PC-9 (cell line): ENCODE measurements at regions not wholly inside any gene's neighbourhood (a gene's known extent, or its start where the extent isn't known, plus 50 kb on each side); places are given as distances from the start of the nearest gene placed in this dataset.
A peak's percentile ranks its signal among the peaks of the same experiment; 100 is the strongest.

Experiments
- BruUV-seq: library from RNA; stranded (reverse); fragments of 400-500 nt; replicated peaks from 2 replicates; lab custom pipeline; 2021; lab: Mats Ljungman, UMichigan
- CTCF ChIA-PET: fragments of 300-600 bp; sonication (Branson Sonifier 250); formaldehyde crosslinking; loops from one replicate; lab custom pipeline; 2022; ENCODE audit warnings: antibody characterized with exemption; lab: Charles Lee
- POLR2A ChIA-PET: fragments of 300-600 bp; sonication (Branson Sonifier 250); formaldehyde crosslinking; loops from one replicate; lab custom pipeline; 2022; ENCODE audit warnings: antibody characterized with exemption; ENCODE audit not compliant: unreplicated experiment; lab: Charles Lee
- DNase-seq, 2 experiments: peaks; one replicate each; pipeline versions ENCODE4 v3.0.0 to v3.0.0-alpha.2; 2015 to 2022; ENCODE audit warnings: mixed read lengths in 1 of 2
- H2AFZ ChIP-seq: fragments of 200-600 bp; sonication (generic); 2 replicates; pipeline ENCODE4 v1.8.1; 2017; ENCODE audit warnings: antibody characterized with exemption
- H3F3A ChIP-seq: fragments of 200-600 bp; sonication (generic); 2 replicates; pipeline ENCODE4 v1.8.1; 2017; ENCODE audit warnings: antibody characterized with exemption, mild to moderate bottlenecking, low read depth; ENCODE audit not compliant: insufficient read depth
- H3K27ac ChIP-seq: fragments of 200-600 bp; sonication (generic); 2 replicates; pipeline ENCODE4 v1.6.1; 2016; ENCODE audit warnings: mixed run types
- H3K27me3 ChIP-seq: fragments of 200-600 bp; sonication (generic); 2 replicates; pipeline ENCODE4 v1.6.1; 2016; ENCODE audit warnings: low read depth, mixed run types; ENCODE audit not compliant: insufficient read depth
- H3K36me3 ChIP-seq: fragments of 200-600 bp; sonication (generic); 2 replicates; pipeline ENCODE4 v1.6.1; 2016; ENCODE audit warnings: low read depth, mixed run types
- H3K4me1 ChIP-seq: fragments of 200-600 bp; sonication (generic); replicated peaks from 2 replicates; pipeline ENCODE4 v1.6.1; 2016; ENCODE audit warnings: mixed run types; ENCODE audit not compliant: insufficient read depth
- H3K4me2 ChIP-seq: fragments of 200-600 bp; sonication (generic); 2 replicates; pipeline ENCODE4 v1.6.1; 2017; ENCODE audit warnings: mixed run types
- H3K4me3 ChIP-seq: fragments of 200-600 bp; sonication (generic); 2 replicates; pipeline ENCODE4 v1.6.1; 2016; ENCODE audit warnings: mixed run types
- H3K79me2 ChIP-seq: fragments of 200-600 bp; sonication (generic); 2 replicates; pipeline ENCODE4 v1.6.1; 2017; ENCODE audit warnings: low read depth, mixed run types
- H3K9me2 ChIP-seq: fragments of 200-600 bp; sonication (generic); 2 replicates; pipeline ENCODE4 v1.8.1; 2017; ENCODE audit warnings: mild to moderate bottlenecking; ENCODE audit not compliant: insufficient read depth
- H3K9me3 ChIP-seq: fragments of 200-600 bp; sonication (generic); 2 replicates; pipeline ENCODE4 v1.8.1; 2016; ENCODE audit warnings: low read depth; ENCODE audit not compliant: insufficient read depth
- H4K20me1 ChIP-seq: fragments of 200-600 bp; sonication (generic); 2 replicates; pipeline ENCODE4 v1.8.1; 2017; ENCODE audit not compliant: insufficient read depth
- EZH2 ChIP-seq: fragments of 200-600 bp; sonication (generic); IDR thresholded peaks from 2 replicates; pipeline ENCODE4 v1.8.0; 2017; ENCODE audit warnings: antibody characterized with exemption, low read depth
- intact Hi-C: fragments of 100-400 bp; cut with micrococcal nuclease; formaldehyde crosslinking; loops from one replicate; pipeline ENCODE4 v1.10.0; 2022; ENCODE audit not compliant: unreplicated experiment
- TF ChIP-seq, protein P1 (sequence below): fragments of 200-600 bp; sonication (generic); conservative IDR thresholded peaks from 2 replicates; pipeline ENCODE4 v1.6.1; 2017; ENCODE audit warnings: mixed run types, antibody characterized with exemption, mild to moderate bottlenecking, moderate library complexity

DNA sequence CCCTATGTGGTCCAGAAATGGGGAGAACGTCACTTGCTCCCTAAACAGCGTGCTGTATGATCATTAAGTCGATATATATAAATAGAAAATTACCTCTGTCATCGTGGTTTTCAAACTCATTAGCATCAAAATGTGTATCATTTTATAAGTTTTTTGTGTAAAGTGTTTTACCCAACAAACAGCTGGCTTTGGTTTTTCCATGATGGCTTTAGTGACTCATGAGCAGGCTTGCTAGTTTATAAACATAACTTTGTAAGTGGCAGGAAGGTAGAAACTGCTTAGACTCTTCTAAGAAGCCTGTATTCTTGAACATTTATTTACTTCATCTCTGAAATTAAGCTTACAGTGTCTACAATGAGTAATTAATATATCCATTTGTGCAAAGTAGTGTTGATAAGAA is 108.4 kb upstream of the DIPK2B start:
- no peaks in the 10 kb centered on the region for H3K9me2 ChIP-seq
- BruUV-seq: no TSS peak
- no peaks in the 10 kb centered on the region for H3K4me1 ChIP-seq
- H3K27ac ChIP-seq: no peak overlapping the region
- no peak overlapping the region for H3K4me3 ChIP-seq
- no peaks in the 10 kb centered on the region for H3K9me3 ChIP-seq
- H3K79me2 ChIP-seq: no peaks in the 10 kb centered on the region
- DNase-seq: no peak
- intact Hi-C loops: no loop called here
- H4K20me1 ChIP-seq: no peaks in the 10 kb centered on the region
- H3K4me2 ChIP-seq: no peak overlapping the region
- H3F3A ChIP-seq: no peaks in the 10 kb centered on the region
- TF ChIP-seq, protein P1, sequence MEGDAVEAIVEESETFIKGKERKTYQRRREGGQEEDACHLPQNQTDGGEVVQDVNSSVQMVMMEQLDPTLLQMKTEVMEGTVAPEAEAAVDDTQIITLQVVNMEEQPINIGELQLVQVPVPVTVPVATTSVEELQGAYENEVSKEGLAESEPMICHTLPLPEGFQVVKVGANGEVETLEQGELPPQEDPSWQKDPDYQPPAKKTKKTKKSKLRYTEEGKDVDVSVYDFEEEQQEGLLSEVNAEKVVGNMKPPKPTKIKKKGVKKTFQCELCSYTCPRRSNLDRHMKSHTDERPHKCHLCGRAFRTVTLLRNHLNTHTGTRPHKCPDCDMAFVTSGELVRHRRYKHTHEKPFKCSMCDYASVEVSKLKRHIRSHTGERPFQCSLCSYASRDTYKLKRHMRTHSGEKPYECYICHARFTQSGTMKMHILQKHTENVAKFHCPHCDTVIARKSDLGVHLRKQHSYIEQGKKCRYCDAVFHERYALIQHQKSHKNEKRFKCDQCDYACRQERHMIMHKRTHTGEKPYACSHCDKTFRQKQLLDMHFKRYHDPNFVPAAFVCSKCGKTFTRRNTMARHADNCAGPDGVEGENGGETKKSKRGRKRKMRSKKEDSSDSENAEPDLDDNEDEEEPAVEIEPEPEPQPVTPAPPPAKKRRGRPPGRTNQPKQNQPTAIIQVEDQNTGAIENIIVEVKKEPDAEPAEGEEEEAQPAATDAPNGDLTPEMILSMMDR: no peak
- TF ChIP-seq EZH2: no peak
- H2AFZ ChIP-seq: no peak overlapping the region
- H3K36me3 ChIP-seq: no peaks in the 10 kb centered on the region
- POLR2A ChIA-PET: no interaction called here
- CTCF ChIA-PET: no interaction called here
- no peaks in the 10 kb centered on the region for H3K27me3 ChIP-seq

DNA sequence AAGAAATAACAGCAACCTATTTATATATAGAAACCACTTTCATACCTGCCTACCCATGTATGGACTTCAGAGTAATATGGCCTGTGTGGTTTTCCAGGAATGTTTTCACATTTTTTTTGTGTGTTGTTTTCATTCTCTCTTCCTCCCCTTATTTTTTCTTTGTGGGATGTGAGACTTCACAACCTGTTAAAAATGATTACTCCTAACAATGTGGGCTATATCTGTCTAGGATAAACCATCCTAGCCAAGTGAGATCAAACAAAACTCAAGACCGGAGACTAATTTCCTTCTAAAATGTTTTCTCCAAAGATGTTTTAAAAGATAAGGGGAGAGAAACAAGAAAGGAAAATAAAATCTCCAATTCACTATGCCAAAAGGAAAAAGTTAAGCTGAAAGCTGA is 106.1 kb upstream of the DIPK2B start:
- BruUV-seq: no TSS peak
- no peak overlapping the region for H3K27ac ChIP-seq
- H3K27me3 ChIP-seq: no peaks in the 10 kb centered on the region
- intact Hi-C loops: no loop called here
- H3K9me3 ChIP-seq: no peaks in the 10 kb centered on the region
- no peaks in the 10 kb centered on the region for H3K79me2 ChIP-seq
- H3K4me2 ChIP-seq: no peak overlapping the region
- H3K4me3 ChIP-seq: no peak overlapping the region
- H3F3A ChIP-seq: no peaks in the 10 kb centered on the region
- TF ChIP-seq, protein P1: no peak
- no peak for TF ChIP-seq EZH2
- CTCF ChIA-PET: no interaction called here
- H2AFZ ChIP-seq: no peak overlapping the region
- H3K36me3 ChIP-seq: no peaks in the 10 kb centered on the region
- POLR2A ChIA-PET: no interaction called here
- DNase-seq: no peak
- no peaks in the 10 kb centered on the region for H3K4me1 ChIP-seq
- H3K9me2 ChIP-seq: no peaks in the 10 kb centered on the region
- H4K20me1 ChIP-seq: no peaks in the 10 kb centered on the region

DNA sequence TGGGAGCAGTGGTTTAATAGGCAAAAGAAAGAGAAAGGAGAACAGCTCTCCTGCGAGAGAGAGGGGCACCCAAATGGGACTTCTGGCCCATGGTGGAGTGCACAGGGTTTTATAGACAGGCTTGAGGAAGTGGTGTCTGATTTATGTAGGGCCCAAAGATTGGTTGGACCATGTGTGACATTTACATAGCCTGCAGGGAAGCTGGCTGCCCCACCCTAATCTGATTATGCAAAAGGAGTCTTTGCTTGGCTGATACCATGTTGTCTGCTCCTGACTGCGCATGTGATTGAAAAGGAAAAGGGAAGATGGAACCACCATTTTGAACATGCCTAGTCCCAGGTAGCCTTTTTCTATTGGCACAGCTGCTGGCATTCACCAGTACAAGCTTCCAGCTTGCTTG is 100.0 kb upstream of the DIPK2B start:
- Histone ChIP-seq H3K36me3 (no peaks in the 10 kb centered on the region), H3K9me2 (no peaks in the 10 kb centered on the region), H3K4me1 (no peaks in the 10 kb centered on the region), H4K20me1 (no peaks in the 10 kb centered on the region), H3K27ac (no peak overlapping the region), H3K79me2 (no peaks in the 10 kb centered on the region), H3K9me3 (no peaks in the 10 kb centered on the region), H3K4me2 (no peak overlapping the region), H3K27me3 (no peaks in the 10 kb centered on the region), H2AFZ (no peak overlapping the region), H3K4me3 (no peak overlapping the region), H3F3A (no peaks in the 10 kb centered on the region)
- intact Hi-C loops: no loop called here
- DNase-seq: no peak
- ChIA-PET POLR2A (no interaction called here), CTCF (no interaction called here)
- TF ChIP-seq EZH2: no peak
- no TSS peak for BruUV-seq

DNA sequence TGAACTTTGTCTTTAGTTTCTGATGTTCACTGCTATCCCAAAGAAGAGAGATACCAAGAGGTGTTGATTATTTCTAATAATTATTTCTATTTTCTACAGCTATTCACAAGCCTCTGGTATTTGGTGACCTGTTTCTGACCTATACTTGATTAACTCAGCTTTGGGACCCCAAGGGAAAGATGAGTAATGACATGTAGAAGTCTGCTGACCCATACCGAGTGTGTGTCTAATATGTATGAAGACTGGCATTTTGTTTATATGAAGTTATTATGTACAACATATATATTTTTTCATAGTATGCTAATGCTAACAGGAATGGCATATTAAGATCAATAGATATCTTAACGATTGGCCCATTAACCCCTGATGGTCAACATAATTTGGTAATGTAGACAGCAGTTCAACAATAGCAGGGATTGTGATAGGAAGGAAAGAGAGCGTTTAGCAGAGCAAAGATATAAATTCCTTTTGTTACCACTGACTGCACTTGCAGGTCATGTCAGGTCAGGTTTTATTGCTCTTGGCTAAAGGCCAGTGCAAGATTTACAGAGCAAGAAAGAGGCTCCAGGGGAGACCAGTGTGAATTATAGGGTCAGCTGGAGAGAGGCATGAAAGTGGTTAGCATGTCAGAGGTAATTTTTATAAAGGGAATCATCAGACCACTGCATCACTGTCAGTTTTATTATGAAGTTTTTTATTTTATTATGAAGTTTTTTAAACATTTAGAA is 94.7 kb upstream of the DIPK2B start:
- H3F3A ChIP-seq: no peaks in the 10 kb centered on the region
- H3K36me3 ChIP-seq: no peaks in the 10 kb centered on the region
- H3K9me3 ChIP-seq: no peaks in the 10 kb centered on the region
- H3K27me3 ChIP-seq: no peaks in the 10 kb centered on the region
- H3K9me2 ChIP-seq: no peaks in the 10 kb centered on the region
- no peaks in the 10 kb centered on the region for H3K79me2 ChIP-seq
- H3K4me1 ChIP-seq: no peaks in the 10 kb centered on the region
- intact Hi-C loops: no loop called here
- peak; percentile 4 to 39 for DNase-seq
- H3K27ac ChIP-seq: no peak overlapping the region
- POLR2A ChIA-PET: no interaction called here
- no peak for TF ChIP-seq EZH2
- TF ChIP-seq, protein P1: no peak
- CTCF ChIA-PET: no interaction called here
- H4K20me1 ChIP-seq: no peaks in the 10 kb centered on the region
- H2AFZ ChIP-seq: no peak overlapping the region
- no peak overlapping the region for H3K4me3 ChIP-seq
- no TSS peak for BruUV-seq
- no peak overlapping the region for H3K4me2 ChIP-seq
